ENCODE measurements at regions not wholly inside any gene's neighbourhood (a gene's known extent, or its start where the extent isn't known, plus 50 kb on each side); places are given as distances from the start of the nearest gene placed in this dataset.

DNA sequence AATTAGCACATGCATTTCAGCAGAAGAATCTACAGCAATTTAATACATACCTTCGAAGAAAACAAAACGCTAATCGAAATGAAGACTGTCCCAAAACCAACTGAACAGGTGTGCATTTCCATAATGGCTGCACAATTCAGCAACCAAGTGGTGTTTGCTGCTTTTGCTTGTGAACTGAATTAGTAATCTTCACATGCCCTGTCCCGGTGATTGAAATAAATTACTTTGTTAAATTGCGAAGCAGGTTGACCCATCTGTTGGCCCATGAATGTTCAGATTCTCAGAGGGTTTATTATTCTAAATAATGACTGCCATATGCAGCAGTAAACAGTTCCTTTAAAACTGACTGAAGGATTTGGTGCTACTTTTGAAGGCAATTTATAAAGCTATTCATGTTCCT is 445.2 kb upstream of the NFE2L3 start:
- intact Hi-C loops (cut with micrococcal nuclease) (no loop called here), dilution Hi-C loops (cut with MboI; ENCODE audit: extremely low pct_ligation_motif_present, low sequenced_read_pairs) (no loop called here)
- no TSS peak for BruUV-seq (replicated peaks)
- no peaks in the 10 kb centered on the region for H3K36me3 ChIP-seq (ENCODE audit: control insufficient read depth in 2 of 2, extremely low read depth in 1 of 2, insufficient read depth in 2 of 2, low read length in 2 of 2)
- FAIRE-seq (no peak), DNase-seq (ENCODE audit: low read depth, low spot score) (no peak)
- no peaks in the 10 kb centered on the region for H3K9me1 ChIP-seq (replicated peaks; ENCODE audit: control insufficient read depth, extremely low read depth, insufficient read depth, low read length)
- H3K9me3 ChIP-seq (replicated peaks; ENCODE audit: control insufficient read depth, insufficient read depth, low read length): no peaks in the 10 kb centered on the region
- ChIA-PET POLR2A (no interaction called here), CTCF (no interaction called here)
- H3K27ac ChIP-seq (ENCODE audit: insufficient read depth, low read depth, low read length): no peak overlapping the region
- no peaks in the 10 kb centered on the region for H3K27me3 ChIP-seq (ENCODE audit: control insufficient read depth in 2 of 2, insufficient read depth in 2 of 2, low read length in 2 of 2)
- no peak for TF ChIP-seq EZH2 (IDR thresholded peaks at IDR 0.05; ENCODE audit: borderline replicate concordance, low read depth, low read length, severe bottlenecking)
- no peak for TF ChIP-seq JUN (IDR thresholded peaks at IDR 0.05; ENCODE audit: borderline replicate concordance, insufficient read depth, insufficient read length, low read depth)
- TF ChIP-seq, protein P1, sequence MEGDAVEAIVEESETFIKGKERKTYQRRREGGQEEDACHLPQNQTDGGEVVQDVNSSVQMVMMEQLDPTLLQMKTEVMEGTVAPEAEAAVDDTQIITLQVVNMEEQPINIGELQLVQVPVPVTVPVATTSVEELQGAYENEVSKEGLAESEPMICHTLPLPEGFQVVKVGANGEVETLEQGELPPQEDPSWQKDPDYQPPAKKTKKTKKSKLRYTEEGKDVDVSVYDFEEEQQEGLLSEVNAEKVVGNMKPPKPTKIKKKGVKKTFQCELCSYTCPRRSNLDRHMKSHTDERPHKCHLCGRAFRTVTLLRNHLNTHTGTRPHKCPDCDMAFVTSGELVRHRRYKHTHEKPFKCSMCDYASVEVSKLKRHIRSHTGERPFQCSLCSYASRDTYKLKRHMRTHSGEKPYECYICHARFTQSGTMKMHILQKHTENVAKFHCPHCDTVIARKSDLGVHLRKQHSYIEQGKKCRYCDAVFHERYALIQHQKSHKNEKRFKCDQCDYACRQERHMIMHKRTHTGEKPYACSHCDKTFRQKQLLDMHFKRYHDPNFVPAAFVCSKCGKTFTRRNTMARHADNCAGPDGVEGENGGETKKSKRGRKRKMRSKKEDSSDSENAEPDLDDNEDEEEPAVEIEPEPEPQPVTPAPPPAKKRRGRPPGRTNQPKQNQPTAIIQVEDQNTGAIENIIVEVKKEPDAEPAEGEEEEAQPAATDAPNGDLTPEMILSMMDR (IDR thresholded peaks at IDR 0.05; ENCODE audit: extremely low read depth in 1 of 2, insufficient read depth in 1 of 2, low read depth in 1 of 2, low read length in 2 of 2): no peak
- TF ChIP-seq GATA2 (IDR thresholded peaks at IDR 0.05; ENCODE audit: insufficient read depth, insufficient read length, low read depth, low read length): no peak
- no peak for TF ChIP-seq MYC (IDR thresholded peaks at IDR 0.05; ENCODE audit: low read depth, low read length)
- no peak for TF ChIP-seq FOS (IDR thresholded peaks at IDR 0.05; ENCODE audit: borderline replicate concordance, insufficient read depth, low read length)
- TF ChIP-seq POLR2A (IDR thresholded peaks at IDR 0.05; ENCODE audit: low read depth, low read length): no peak
- TF ChIP-seq POLR2AphosphoS5 (IDR thresholded peaks at IDR 0.05; ENCODE audit: insufficient read depth, low read depth, low read length): no peak
- TF ChIP-seq, protein P2, sequence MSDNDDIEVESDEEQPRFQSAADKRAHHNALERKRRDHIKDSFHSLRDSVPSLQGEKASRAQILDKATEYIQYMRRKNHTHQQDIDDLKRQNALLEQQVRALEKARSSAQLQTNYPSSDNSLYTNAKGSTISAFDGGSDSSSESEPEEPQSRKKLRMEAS (IDR thresholded peaks at IDR 0.05; ENCODE audit: insufficient read depth, insufficient read length): no peak
- no peak overlapping the region for H2AFZ ChIP-seq (ENCODE audit: low read depth, low read length)
- no peak overlapping the region for H3K4me2 ChIP-seq (ENCODE audit: insufficient read depth, low read length)
- H3K4me1 ChIP-seq (ENCODE audit: control insufficient read depth, extremely low read depth, insufficient read depth, low read length): no peaks in the 10 kb centered on the region
- no peak overlapping the region for H3K9ac ChIP-seq (replicated peaks; ENCODE audit: extremely low read depth, insufficient read depth, low read length)
- H4K20me1 ChIP-seq (replicated peaks; ENCODE audit: control insufficient read depth, extremely low read depth, insufficient read depth, low read length): no peaks in the 10 kb centered on the region
- no peak overlapping the region for H3K4me3 ChIP-seq (replicated peaks in 1 of 3; ENCODE audit: insufficient read depth in 1 of 3, low read depth in 1 of 3, low read length in 3 of 3)
- H3K79me2 ChIP-seq (ENCODE audit: control insufficient read depth, insufficient read depth, low read length): no peaks in the 10 kb centered on the region
